Loucy (cell line): ENCODE measurements at regions not wholly inside any gene's neighbourhood (a gene's known extent, or its start where the extent isn't known, plus 50 kb on each side); places are given as distances from the start of the nearest gene placed in this dataset.
A peak's percentile ranks its signal among the peaks of the same experiment; 100 is the strongest.

ENCODE experiments used
- H2AFZ ChIP-seq: fragments of 200-600 bp; sonication (generic); 2 replicates; pipeline ENCODE4 v1.6.0; 2016; ENCODE audit warnings: antibody characterized with exemption, mild to moderate bottlenecking, low read length, moderate library complexity
- H3F3A ChIP-seq: fragments of 200-600 bp; 2 replicates; pipeline ENCODE4 v1.6.0; 2016; ENCODE audit warnings: antibody characterized with exemption, low read depth, mild to moderate bottlenecking
- H3K27me3 ChIP-seq: fragments of 200-600 bp; sonication (generic); 2 replicates; pipeline ENCODE4 v1.6.1; 2014; ENCODE audit warnings: low read length, mild to moderate bottlenecking; ENCODE audit not compliant: insufficient read depth, poor library complexity, severe bottlenecking
- H3K36me3 ChIP-seq: fragments of 200-600 bp; sonication (generic); 2 replicates; pipeline ENCODE4 v1.6.1; 2016; ENCODE audit warnings: low read length; ENCODE audit not compliant: insufficient read depth
- H3K4me1 ChIP-seq: fragments of 200-600 bp; sonication (generic); 2 replicates; pipeline ENCODE4 v1.5.1; 2014; ENCODE audit warnings: low read length, mild to moderate bottlenecking; ENCODE audit not compliant: insufficient read depth, poor library complexity, severe bottlenecking
- H3K4me2 ChIP-seq: fragments of 200-600 bp; sonication (generic); 2 replicates; pipeline ENCODE4 v1.6.0; 2014; ENCODE audit warnings: antibody characterized with exemption, low read length, low read depth, mild to moderate bottlenecking; ENCODE audit not compliant: poor library complexity, severe bottlenecking
- H3K4me3 ChIP-seq: fragments of 200-600 bp; sonication (generic); 2 replicates; pipeline ENCODE4 v1.5.1; 2014; ENCODE audit warnings: low read length, mild to moderate bottlenecking, mixed read lengths; ENCODE audit not compliant: poor library complexity, severe bottlenecking
- H3K79me2 ChIP-seq: fragments of 200-600 bp; sonication (generic); 2 replicates; pipeline ENCODE4 v1.6.1; 2014; ENCODE audit warnings: low read length; ENCODE audit not compliant: insufficient read depth
- H3K9ac ChIP-seq: fragments of 200-600 bp; sonication (generic); 2 replicates; pipeline ENCODE4 v1.6.0; 2014; ENCODE audit warnings: mild to moderate bottlenecking, low read depth, low read length, moderate library complexity; ENCODE audit not compliant: poor library complexity, severe bottlenecking
- H3K9me2 ChIP-seq: fragments of 200-600 bp; sonication (generic); replicated peaks from 2 replicates; pipeline ENCODE4 v1.6.1; 2016; ENCODE audit warnings: low read depth, low read length, mixed read lengths
- H3K9me3 ChIP-seq: fragments of 200-600 bp; sonication (generic); 2 replicates; pipeline ENCODE4 v1.6.1; 2014; ENCODE audit warnings: mild to moderate bottlenecking, antibody characterized with exemption, low read length, low read depth; ENCODE audit not compliant: insufficient read depth
- H4K20me1 ChIP-seq: fragments of 200-600 bp; sonication (generic); 2 replicates; pipeline ENCODE4 v1.6.0; 2014; ENCODE audit warnings: antibody characterized with exemption, low read length, mild to moderate bottlenecking; ENCODE audit not compliant: insufficient read depth, poor library complexity, severe bottlenecking
- EZH2phosphoT487 ChIP-seq: fragments of 200-600 bp; IDR thresholded peaks from 2 replicates; pipeline ENCODE4 v1.6.1; 2018; ENCODE audit warnings: antibody characterized with exemption, mild to moderate bottlenecking, moderate library complexity, borderline replicate concordance
- TF ChIP-seq, protein P1 (sequence below): fragments of 200-600 bp; sonication (generic); conservative IDR thresholded peaks from 2 replicates; pipeline ENCODE4 v1.5.1; 2014; ENCODE audit warnings: mild to moderate bottlenecking, antibody characterized with exemption, low read length

DNA sequence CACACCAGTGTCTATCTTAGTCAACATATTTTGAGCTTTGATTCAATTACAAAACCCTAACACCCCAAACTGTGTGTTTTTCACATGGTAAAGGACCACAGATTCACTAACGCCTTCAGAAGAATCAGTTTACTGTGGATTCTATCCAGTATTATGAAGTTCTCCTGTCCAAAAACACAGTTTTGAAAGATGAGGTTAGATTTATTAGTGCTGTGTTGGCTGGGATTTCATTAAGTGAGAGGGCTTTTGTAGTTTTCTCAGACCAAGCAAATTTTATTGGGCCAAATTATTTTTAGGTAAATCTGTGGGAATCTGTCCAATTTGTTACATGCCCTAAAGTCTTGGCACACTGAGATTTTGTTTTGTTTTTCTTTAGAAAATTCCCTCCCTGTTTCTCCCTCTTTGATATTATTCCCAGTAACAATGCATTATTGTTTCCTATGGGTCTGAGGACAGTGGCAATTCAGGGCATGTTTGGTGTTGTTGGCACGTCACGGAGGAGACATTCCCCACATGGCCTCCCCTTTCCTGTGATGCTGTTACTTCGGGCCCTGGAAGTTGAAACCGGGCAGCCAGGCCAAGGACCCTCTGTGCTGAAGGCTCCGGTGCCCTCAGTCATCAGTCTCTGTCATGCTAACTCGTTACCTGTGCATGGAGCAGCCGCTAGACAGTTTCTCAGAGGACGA is 87.5 kb upstream of the ALKAL2 start:
- H3K4me1 ChIP-seq: no peaks in the 10 kb centered on the region
- H3K36me3 ChIP-seq: no peaks in the 10 kb centered on the region
- H2AFZ ChIP-seq: no peak overlapping the region
- H3K4me3 ChIP-seq: no peak overlapping the region
- H3K79me2 ChIP-seq: no peaks in the 10 kb centered on the region
- H3K4me2 ChIP-seq: no peak overlapping the region
- H3K9me2 ChIP-seq: no peaks in the 10 kb centered on the region
- no peak for TF ChIP-seq EZH2phosphoT487
- TF ChIP-seq, protein P1, sequence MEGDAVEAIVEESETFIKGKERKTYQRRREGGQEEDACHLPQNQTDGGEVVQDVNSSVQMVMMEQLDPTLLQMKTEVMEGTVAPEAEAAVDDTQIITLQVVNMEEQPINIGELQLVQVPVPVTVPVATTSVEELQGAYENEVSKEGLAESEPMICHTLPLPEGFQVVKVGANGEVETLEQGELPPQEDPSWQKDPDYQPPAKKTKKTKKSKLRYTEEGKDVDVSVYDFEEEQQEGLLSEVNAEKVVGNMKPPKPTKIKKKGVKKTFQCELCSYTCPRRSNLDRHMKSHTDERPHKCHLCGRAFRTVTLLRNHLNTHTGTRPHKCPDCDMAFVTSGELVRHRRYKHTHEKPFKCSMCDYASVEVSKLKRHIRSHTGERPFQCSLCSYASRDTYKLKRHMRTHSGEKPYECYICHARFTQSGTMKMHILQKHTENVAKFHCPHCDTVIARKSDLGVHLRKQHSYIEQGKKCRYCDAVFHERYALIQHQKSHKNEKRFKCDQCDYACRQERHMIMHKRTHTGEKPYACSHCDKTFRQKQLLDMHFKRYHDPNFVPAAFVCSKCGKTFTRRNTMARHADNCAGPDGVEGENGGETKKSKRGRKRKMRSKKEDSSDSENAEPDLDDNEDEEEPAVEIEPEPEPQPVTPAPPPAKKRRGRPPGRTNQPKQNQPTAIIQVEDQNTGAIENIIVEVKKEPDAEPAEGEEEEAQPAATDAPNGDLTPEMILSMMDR: no peak
- H3F3A ChIP-seq: no peaks in the 10 kb centered on the region
- no peak overlapping the region for H3K9ac ChIP-seq
- peaks cover 4% of the 10 kb centered on the region; the same call in 1 of the 2 replicates for H3K9me3 ChIP-seq
- H3K27me3 ChIP-seq: no peaks in the 10 kb centered on the region
- no peaks in the 10 kb centered on the region for H4K20me1 ChIP-seq

- H3K4me2 ChIP-seq: peak overlapping the region; percentile 27
- no peaks in the 10 kb centered on the region for H3K79me2 ChIP-seq
- H3K4me3 ChIP-seq: peak overlapping the region; percentile 34
- no peaks in the 10 kb centered on the region for H4K20me1 ChIP-seq
- H3F3A ChIP-seq: no peaks in the 10 kb centered on the region
- no peak overlapping the region for H3K9ac ChIP-seq
- TF ChIP-seq, protein P1: no peak
- TF ChIP-seq EZH2phosphoT487: no peak
- H3K36me3 ChIP-seq: no peaks in the 10 kb centered on the region
- H3K9me2 ChIP-seq: no peaks in the 10 kb centered on the region
- H2AFZ ChIP-seq: no peak overlapping the region
- no peaks in the 10 kb centered on the region for H3K27me3 ChIP-seq
- H3K9me3 ChIP-seq: peaks cover 7% of the 10 kb centered on the region; the same call in 1 of the 2 replicates
- H3K4me1 ChIP-seq: peaks cover 22% of the 10 kb centered on the region
Observed at GRCh38 chr2:368386-368785, 80.5 kb upstream of the ALKAL2 start.

GRCh38 chr2:367246-367645 is 79.4 kb upstream of the ALKAL2 start:
- no peak overlapping the region for H3K4me2 ChIP-seq
- H3K9ac ChIP-seq: no peak overlapping the region
- no peaks in the 10 kb centered on the region for H3F3A ChIP-seq
- TF ChIP-seq EZH2phosphoT487: no peak
- TF ChIP-seq, protein P1: no peak
- no peaks in the 10 kb centered on the region for H3K79me2 ChIP-seq
- H3K4me3 ChIP-seq: no peak overlapping the region
- peaks cover 22% of the 10 kb centered on the region for H3K4me1 ChIP-seq
- no peaks in the 10 kb centered on the region for H3K27me3 ChIP-seq
- H3K9me2 ChIP-seq: no peaks in the 10 kb centered on the region
- H3K9me3 ChIP-seq: peaks cover 7% of the 10 kb centered on the region; the same call in 1 of the 2 replicates
- no peaks in the 10 kb centered on the region for H4K20me1 ChIP-seq
- no peaks in the 10 kb centered on the region for H3K36me3 ChIP-seq
- no peak overlapping the region for H2AFZ ChIP-seq
